D721Med (cell line): ENCODE measurements at regions not wholly inside any gene's neighbourhood (a gene's known extent, or its start where the extent isn't known, plus 50 kb on each side); places are given as distances from the start of the nearest gene placed in this dataset.

ENCODE experiments used
- DNase-seq: peaks from one replicate; pipeline ENCODE4 v3.0.0; 2011; ENCODE audit warnings: low spot score; ENCODE audit not compliant: insufficient read length
- FAIRE-seq: peaks from 2 replicates; lab custom pipeline; 2011; peaks lifted over from hg19 to GRCh38; lab: Jason Lieb, UNC
- CTCF ChIP-seq: IDR thresholded peaks from 2 replicates; pipeline ENCODE4 v1.5.1; 2012; ENCODE audit warnings: mild to moderate bottlenecking, control low read depth; ENCODE audit not compliant: insufficient read depth; ENCODE audit errors: missing control alignments

- DNase-seq, result no peak
- TF ChIP-seq CTCF, result no peak
- no peak for FAIRE-seq
These were observed 1017.6 kb downstream of the CNTNAP5 start for GRCh38 chr2:125042727-125043126.

- TF ChIP-seq CTCF, result no peak
- DNase-seq (no peak), FAIRE-seq (no peak)
These were observed 1045.8 kb downstream of the CNTNAP5 start for GRCh38 chr2:125070726-125071505.

GRCh38 chr2:125073440-125073839 is 1048.4 kb downstream of the CNTNAP5 start:
- no peak for DNase-seq
- FAIRE-seq, result no peak
- no peak for TF ChIP-seq CTCF

GRCh38 chr2:125085904-125086303 is 1060.8 kb downstream of the CNTNAP5 start:
- TF ChIP-seq CTCF, result no peak
- no peak for FAIRE-seq
- no peak for DNase-seq

- DNase-seq (no peak), FAIRE-seq (no peak)
- TF ChIP-seq CTCF, result no peak
These were observed 1061.5 kb downstream of the CNTNAP5 start for GRCh38 chr2:125086313-125087184.

GRCh38 chr2:125092276-125093009 is 1067.4 kb downstream of the CNTNAP5 start:
- FAIRE-seq, result no peak

More at GRCh38 chr2:125092276-125093009, 1067.4 kb downstream of the CNTNAP5 start:
- no peak for TF ChIP-seq CTCF
- DNase-seq, result no peak
